ENCODE measurements at regions not wholly inside any gene's neighbourhood (a gene's known extent, or its start where the extent isn't known, plus 50 kb on each side); places are given as distances from the start of the nearest gene placed in this dataset.

GRCh38 chr18:47613929-47614328 is 316.5 kb downstream of the SMAD2 start:
- TF ChIP-seq, protein P1, sequence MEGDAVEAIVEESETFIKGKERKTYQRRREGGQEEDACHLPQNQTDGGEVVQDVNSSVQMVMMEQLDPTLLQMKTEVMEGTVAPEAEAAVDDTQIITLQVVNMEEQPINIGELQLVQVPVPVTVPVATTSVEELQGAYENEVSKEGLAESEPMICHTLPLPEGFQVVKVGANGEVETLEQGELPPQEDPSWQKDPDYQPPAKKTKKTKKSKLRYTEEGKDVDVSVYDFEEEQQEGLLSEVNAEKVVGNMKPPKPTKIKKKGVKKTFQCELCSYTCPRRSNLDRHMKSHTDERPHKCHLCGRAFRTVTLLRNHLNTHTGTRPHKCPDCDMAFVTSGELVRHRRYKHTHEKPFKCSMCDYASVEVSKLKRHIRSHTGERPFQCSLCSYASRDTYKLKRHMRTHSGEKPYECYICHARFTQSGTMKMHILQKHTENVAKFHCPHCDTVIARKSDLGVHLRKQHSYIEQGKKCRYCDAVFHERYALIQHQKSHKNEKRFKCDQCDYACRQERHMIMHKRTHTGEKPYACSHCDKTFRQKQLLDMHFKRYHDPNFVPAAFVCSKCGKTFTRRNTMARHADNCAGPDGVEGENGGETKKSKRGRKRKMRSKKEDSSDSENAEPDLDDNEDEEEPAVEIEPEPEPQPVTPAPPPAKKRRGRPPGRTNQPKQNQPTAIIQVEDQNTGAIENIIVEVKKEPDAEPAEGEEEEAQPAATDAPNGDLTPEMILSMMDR (conservative IDR thresholded peaks at IDR 0.05): no peak
- TF ChIP-seq ZFX (IDR thresholded peaks at IDR 0.05): no peak
- H3K27ac ChIP-seq: no peak overlapping the region

- TF ChIP-seq, protein P1 (conservative IDR thresholded peaks at IDR 0.05): no peak
- no peak for TF ChIP-seq ZFX (IDR thresholded peaks at IDR 0.05)
- H3K27ac ChIP-seq: no peak overlapping the region
Observed at GRCh38 chr18:47611649-47612048, 318.8 kb downstream of the SMAD2 start.

GRCh38 chr18:47606526-47606925 is 323.9 kb downstream of the SMAD2 start:
- TF ChIP-seq ZFX (IDR thresholded peaks at IDR 0.05): no peak
- TF ChIP-seq, protein P1 (conservative IDR thresholded peaks at IDR 0.05): no peak
- no peak overlapping the region for H3K27ac ChIP-seq

GRCh38 chr18:47605093-47605492 is 325.4 kb downstream of the SMAD2 start:
- H3K27ac ChIP-seq: no peak overlapping the region
- no peak for TF ChIP-seq ZFX (IDR thresholded peaks at IDR 0.05)
- TF ChIP-seq, protein P1 (conservative IDR thresholded peaks at IDR 0.05): no peak

- TF ChIP-seq ZFX (IDR thresholded peaks at IDR 0.05): no peak
- TF ChIP-seq, protein P1 (conservative IDR thresholded peaks at IDR 0.05): no peak
- H3K27ac ChIP-seq: no peak overlapping the region
Observed at GRCh38 chr18:47604021-47604420, 326.4 kb downstream of the SMAD2 start.

GRCh38 chr18:47603158-47603557 is 327.3 kb downstream of the SMAD2 start:
- TF ChIP-seq, protein P1 (conservative IDR thresholded peaks at IDR 0.05): no peak
- no peak for TF ChIP-seq ZFX (IDR thresholded peaks at IDR 0.05)
- H3K27ac ChIP-seq: no peak overlapping the region

DNA sequence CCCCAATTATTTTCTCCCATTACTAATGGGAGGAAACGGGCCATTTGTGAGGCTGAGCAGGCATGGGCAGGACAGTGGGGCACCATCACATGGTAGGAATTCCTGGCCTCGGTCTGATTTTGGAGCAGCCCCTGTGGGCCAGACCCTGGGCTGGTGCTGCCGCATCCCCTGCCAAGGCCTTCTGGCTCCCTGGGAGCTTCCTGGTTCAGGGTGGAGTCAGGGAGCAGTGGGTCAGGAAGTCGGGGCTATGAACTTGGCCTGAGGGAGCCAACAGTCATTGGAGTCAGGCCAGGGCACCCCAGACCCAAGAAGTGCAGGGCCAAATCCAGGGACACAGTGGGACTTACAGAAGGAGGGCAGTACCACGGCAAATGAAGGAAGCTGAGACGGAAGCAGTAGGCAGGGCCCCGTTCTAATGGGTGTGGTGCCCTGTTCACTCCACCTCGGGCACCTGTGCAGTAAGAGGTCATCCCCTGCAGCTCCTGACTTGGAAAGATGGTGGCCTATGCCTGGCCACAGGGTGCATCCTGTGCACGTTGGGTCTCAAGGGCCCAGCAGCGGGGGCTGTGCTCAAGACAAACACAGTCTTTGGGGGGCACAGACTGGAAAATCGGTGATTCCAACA is 328.1 kb downstream of the SMAD2 start:
- H3K27ac ChIP-seq: no peak overlapping the region
- TF ChIP-seq, protein P1 (conservative IDR thresholded peaks at IDR 0.05): no peak
- TF ChIP-seq ZFX (IDR thresholded peaks at IDR 0.05): no peak
